Neural cell (in vitro differentiated cells): ENCODE measurements at regions not wholly inside any gene's neighbourhood (a gene's known extent, or its start where the extent isn't known, plus 50 kb on each side); places are given as distances from the start of the nearest gene placed in this dataset.

ENCODE experiments used
- CTCF ChIP-seq: fragments of 450-650 bp; IDR thresholded peaks from 2 replicates; pipeline ENCODE4 v1.5.1; 2014; ENCODE audit warnings: antibody characterized with exemption, mild to moderate bottlenecking, moderate library complexity; ENCODE audit not compliant: poor library complexity, severe bottlenecking
- POLR2AphosphoS5 ChIP-seq: IDR thresholded peaks from 2 replicates; pipeline ENCODE4 v1.6.1; 2012

- no peak for TF ChIP-seq CTCF
- TF ChIP-seq POLR2AphosphoS5 = no peak
Observed at GRCh38 chr17:77570565-77570898, 388.0 kb upstream of the TNRC6C start.
